Uterus (tissue), 3 donors: ENCODE measurements at regions not wholly inside any gene's neighbourhood (a gene's known extent, or its start where the extent isn't known, plus 50 kb on each side); places are given as distances from the start of the nearest gene placed in this dataset.

Experiments used
- DNase-seq, 2 donors: peaks; one replicate each; pipeline ENCODE4 v3.0.0-alpha.2; 2019 to 2020
- H3K27ac ChIP-seq, 2 donors: fragments of 200-600 bp; sonication (generic); 1 replicate in 1 of 2; 2 replicates in 1 of 2; pipeline ENCODE4 v1.5.1; 2016 to 2018
- H3K27me3 ChIP-seq, 2 donors: fragments of 200-600 bp; sonication (generic); one replicate each; pipeline ENCODE4 v1.5.1; 2018 to 2019; ENCODE audit warnings: control low read depth in 1 of 2
- H3K36me3 ChIP-seq, 2 donors: fragments of 200-600 bp; sonication (generic); one replicate each; pipeline ENCODE4 v1.5.1; 2019; ENCODE audit warnings: control low read depth in 1 of 2
- H3K4me1 ChIP-seq, 2 donors: fragments of 200-600 bp; sonication (generic); one replicate each; pipeline ENCODE4 v1.5.1; 2018 to 2019; ENCODE audit warnings: control low read depth in 1 of 2
- H3K4me3 ChIP-seq, 2 donors: fragments of 200-600 bp; sonication (generic); 1 replicate in 1 of 2; 2 replicates in 1 of 2; pipeline ENCODE4 v1.5.1; 2018 to 2019; ENCODE audit warnings: mild to moderate bottlenecking in 1 of 2
- H3K9me3 ChIP-seq, 2 donors: fragments of 200-600 bp; sonication (generic); one replicate each; pipeline ENCODE4 v1.5.1; 2019; ENCODE audit warnings: control low read depth in 1 of 2
- POLR2A ChIP-seq, 2 donors: fragments of 450-650 bp; IDR thresholded peaks; one replicate each; pipeline ENCODE4 v1.6.1; 2016; ENCODE audit warnings: antibody characterized with exemption in 2 of 2, mild to moderate bottlenecking in 1 of 2, moderate library complexity in 1 of 2
- intact Hi-C: fragments of 100-400 bp; cut with DNase I; formaldehyde crosslinking; loops from one replicate; pipeline ENCODE4 v1.15.1; 2023; ENCODE audit warnings: low total_unique reads
- TF ChIP-seq, protein P1 (sequence below), 4 experiments: fragments of 200-600 bp in 2 of 4; fragments of 450-650 bp in 2 of 4; sonication (generic) in 2 of 4; IDR thresholded peaks; one replicate each; pipeline ENCODE4 v1.5.1; 2016 to 2019; ENCODE audit warnings: antibody characterized with exemption in 4 of 4, mild to moderate bottlenecking in 2 of 4, moderate library complexity in 1 of 4
- donor health status: DM: yes; HTN: yes; CAD: no.

- H3K4me1 ChIP-seq: peaks cover 6 to 14% of the 10 kb centered on the region in 2 donors
- H3K9me3 ChIP-seq: no peaks in the 10 kb centered on the region
- intact Hi-C loops: no loop called here
- H3K27me3 ChIP-seq: no peaks in the 10 kb centered on the region
- no peaks in the 10 kb centered on the region for H3K36me3 ChIP-seq
- H3K27ac ChIP-seq: peak overlapping the region; percentile 86 to 96
- no peak overlapping the region for H3K4me3 ChIP-seq
- DNase-seq: no peak
- TF ChIP-seq POLR2A (IDR thresholded peaks at IDR 0.05): no peak
- TF ChIP-seq, protein P1, sequence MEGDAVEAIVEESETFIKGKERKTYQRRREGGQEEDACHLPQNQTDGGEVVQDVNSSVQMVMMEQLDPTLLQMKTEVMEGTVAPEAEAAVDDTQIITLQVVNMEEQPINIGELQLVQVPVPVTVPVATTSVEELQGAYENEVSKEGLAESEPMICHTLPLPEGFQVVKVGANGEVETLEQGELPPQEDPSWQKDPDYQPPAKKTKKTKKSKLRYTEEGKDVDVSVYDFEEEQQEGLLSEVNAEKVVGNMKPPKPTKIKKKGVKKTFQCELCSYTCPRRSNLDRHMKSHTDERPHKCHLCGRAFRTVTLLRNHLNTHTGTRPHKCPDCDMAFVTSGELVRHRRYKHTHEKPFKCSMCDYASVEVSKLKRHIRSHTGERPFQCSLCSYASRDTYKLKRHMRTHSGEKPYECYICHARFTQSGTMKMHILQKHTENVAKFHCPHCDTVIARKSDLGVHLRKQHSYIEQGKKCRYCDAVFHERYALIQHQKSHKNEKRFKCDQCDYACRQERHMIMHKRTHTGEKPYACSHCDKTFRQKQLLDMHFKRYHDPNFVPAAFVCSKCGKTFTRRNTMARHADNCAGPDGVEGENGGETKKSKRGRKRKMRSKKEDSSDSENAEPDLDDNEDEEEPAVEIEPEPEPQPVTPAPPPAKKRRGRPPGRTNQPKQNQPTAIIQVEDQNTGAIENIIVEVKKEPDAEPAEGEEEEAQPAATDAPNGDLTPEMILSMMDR (IDR thresholded peaks at IDR 0.05): no peak
Observed at GRCh38 chr14:103195828-103196615, 72.8 kb downstream of the TNFAIP2 start.

- TF ChIP-seq POLR2A (IDR thresholded peaks at IDR 0.05): no peak
- TF ChIP-seq, protein P1 (IDR thresholded peaks at IDR 0.05): no peak
Observed at GRCh38 chr14:103196716-103197115, 73.5 kb downstream of the TNFAIP2 start.

DNA sequence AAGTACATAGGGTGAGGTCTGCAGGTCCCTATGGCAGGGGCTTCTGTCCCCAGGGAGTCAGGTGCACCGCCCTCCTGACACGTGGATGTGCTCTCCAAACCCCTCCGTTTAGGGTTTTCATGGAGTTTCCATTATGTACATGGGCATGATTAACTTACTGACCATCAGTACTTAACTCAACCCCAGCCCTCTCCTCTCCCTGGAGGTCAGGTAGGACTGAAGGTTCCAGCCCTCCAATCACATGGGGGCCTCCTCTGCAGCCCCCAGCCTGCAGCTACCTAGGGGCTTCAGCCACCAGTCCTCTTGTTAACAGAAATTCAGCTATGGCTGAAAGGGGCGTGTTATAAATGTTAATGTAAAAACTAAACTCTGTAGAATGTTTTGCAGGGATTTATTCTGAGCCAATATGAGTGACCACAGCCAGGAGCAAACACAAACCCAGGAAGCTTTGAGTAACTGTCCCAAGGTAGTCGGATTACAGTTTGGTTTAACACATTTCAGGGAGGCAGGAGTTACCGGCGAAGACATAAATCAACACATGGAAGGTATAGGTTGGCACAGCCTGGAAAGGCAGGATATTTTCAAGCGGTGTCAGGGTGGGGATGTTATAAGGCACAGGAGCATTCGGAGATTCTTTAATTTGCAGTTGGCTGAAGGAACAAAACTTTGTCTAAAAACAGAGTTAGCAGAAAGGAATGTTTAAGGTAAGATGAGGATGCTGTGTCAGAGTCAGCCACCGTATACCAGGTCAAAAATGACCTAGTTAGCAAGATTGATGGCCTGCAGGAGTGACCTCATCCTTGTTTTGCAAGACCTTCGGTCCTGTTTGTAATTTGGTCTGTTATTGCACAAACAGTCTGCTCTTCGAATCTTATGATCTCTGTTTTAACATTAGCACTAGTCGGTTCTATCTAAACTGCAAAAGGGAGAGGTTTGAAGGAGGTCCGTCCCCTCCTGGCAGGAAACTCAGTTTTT is 75.2 kb downstream of the TNFAIP2 start:
- Histone ChIP-seq H3K4me1 (peaks cover 6 to 14% of the 10 kb centered on the region in 2 donors), H3K27ac (peak overlapping the region; percentile 86 to 96), H3K4me3 (no peak overlapping the region), H3K9me3 (no peaks in the 10 kb centered on the region), H3K36me3 (no peaks in the 10 kb centered on the region), H3K27me3 (no peaks in the 10 kb centered on the region)
- intact Hi-C loops: no loop called here
- TF ChIP-seq, protein P1 (IDR thresholded peaks at IDR 0.05): no peak
- TF ChIP-seq POLR2A (IDR thresholded peaks at IDR 0.05): no peak
- DNase-seq: peak; percentile 71 to 88

More at GRCh38 chr14:103196716-103197115, 73.5 kb downstream of the TNFAIP2 start:
- Histone ChIP-seq H3K4me3 (no peak overlapping the region), H3K4me1 (peaks cover 6 to 14% of the 10 kb centered on the region in 2 donors), H3K9me3 (no peaks in the 10 kb centered on the region), H3K36me3 (no peaks in the 10 kb centered on the region), H3K27ac (peak overlapping the region; percentile 86 to 96), H3K27me3 (no peaks in the 10 kb centered on the region)
- no peak for DNase-seq
- intact Hi-C loops: no loop called here

GRCh38 chr14:103199124-103199523 is 75.9 kb downstream of the TNFAIP2 start:
- TF ChIP-seq POLR2A (IDR thresholded peaks at IDR 0.05): no peak
- TF ChIP-seq, protein P1 (IDR thresholded peaks at IDR 0.05): no peak
- intact Hi-C loops: no loop called here
- no peaks in the 10 kb centered on the region for H3K27me3 ChIP-seq
- H3K4me3 ChIP-seq: no peak overlapping the region
- H3K36me3 ChIP-seq: no peaks in the 10 kb centered on the region
- peaks cover 0 to 4% of the 10 kb centered on the region in 2 donors for H3K9me3 ChIP-seq
- peak overlapping the region; percentile 86 to 96 for H3K27ac ChIP-seq
- peak; percentile 62 to 64 for DNase-seq
- H3K4me1 ChIP-seq: peaks cover 6 to 14% of the 10 kb centered on the region in 2 donors
